Stomach (tissue), 4 donors: ENCODE measurements at regions not wholly inside any gene's neighbourhood (a gene's known extent, or its start where the extent isn't known, plus 50 kb on each side); places are given as distances from the start of the nearest gene placed in this dataset.

ENCODE experiments used
- POLR2A ChIP-seq, 4 donors: fragments of 450-650 bp; IDR thresholded peaks; one replicate each; pipeline ENCODE4 v1.6.1; 2016; ENCODE audit warnings: antibody characterized with exemption in 4 of 4, control low read depth in 2 of 4, mild to moderate bottlenecking in 1 of 4, moderate library complexity in 1 of 4
- TF ChIP-seq, protein P1 (sequence below), 7 experiments: fragments of 450-650 bp in 4 of 7; fragments of 200-600 bp in 3 of 7; sonication (generic) in 3 of 7; IDR thresholded peaks; one replicate each; pipeline ENCODE4 v1.5.1; 2016 to 2019; ENCODE audit warnings: antibody characterized with exemption in 7 of 7, control low read depth in 2 of 7, mild to moderate bottlenecking in 1 of 7

GRCh38 chr9:91094324-91095088 lies 267.2 kb downstream of the AUH start:
- TF ChIP-seq, protein P1, sequence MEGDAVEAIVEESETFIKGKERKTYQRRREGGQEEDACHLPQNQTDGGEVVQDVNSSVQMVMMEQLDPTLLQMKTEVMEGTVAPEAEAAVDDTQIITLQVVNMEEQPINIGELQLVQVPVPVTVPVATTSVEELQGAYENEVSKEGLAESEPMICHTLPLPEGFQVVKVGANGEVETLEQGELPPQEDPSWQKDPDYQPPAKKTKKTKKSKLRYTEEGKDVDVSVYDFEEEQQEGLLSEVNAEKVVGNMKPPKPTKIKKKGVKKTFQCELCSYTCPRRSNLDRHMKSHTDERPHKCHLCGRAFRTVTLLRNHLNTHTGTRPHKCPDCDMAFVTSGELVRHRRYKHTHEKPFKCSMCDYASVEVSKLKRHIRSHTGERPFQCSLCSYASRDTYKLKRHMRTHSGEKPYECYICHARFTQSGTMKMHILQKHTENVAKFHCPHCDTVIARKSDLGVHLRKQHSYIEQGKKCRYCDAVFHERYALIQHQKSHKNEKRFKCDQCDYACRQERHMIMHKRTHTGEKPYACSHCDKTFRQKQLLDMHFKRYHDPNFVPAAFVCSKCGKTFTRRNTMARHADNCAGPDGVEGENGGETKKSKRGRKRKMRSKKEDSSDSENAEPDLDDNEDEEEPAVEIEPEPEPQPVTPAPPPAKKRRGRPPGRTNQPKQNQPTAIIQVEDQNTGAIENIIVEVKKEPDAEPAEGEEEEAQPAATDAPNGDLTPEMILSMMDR (IDR thresholded peaks at IDR 0.05): no peak
- TF ChIP-seq POLR2A (IDR thresholded peaks at IDR 0.05): no peak
